T47D (cell line): ENCODE measurements at regions not wholly inside any gene's neighbourhood (a gene's known extent, or its start where the extent isn't known, plus 50 kb on each side); places are given as distances from the start of the nearest gene placed in this dataset.

ENCODE experiments used
- DNase-seq, 2 experiments: peaks; one replicate each; pipeline versions ENCODE4 v3.0.0 to v3.0.0-alpha.2; 2011 to 2012; ENCODE audit warnings: low read depth in 1 of 2, low spot score in 1 of 2
- JUND ChIP-seq: IDR thresholded peaks from 2 replicates; pipeline ENCODE4 v1.6.1; 2012; ENCODE audit warnings: low read depth
- in situ Hi-C: cut with HindIII; loops from 2 replicates; pipeline ENCODE4 v1.10.0; 2016; ENCODE audit warnings: low sequenced_read_pairs, low pct_unique_long_range_greater_than_20kb

GRCh38 chr4:100261346-100261745, 71.1 kb upstream of the DDIT4L start:
- TF ChIP-seq JUND = no peak
- in situ Hi-C loops = no loop called here
- no peak for DNase-seq

GRCh38 chr4:100258675-100259074, 68.4 kb upstream of the DDIT4L start:
- TF ChIP-seq JUND = no peak
- DNase-seq = no peak
- in situ Hi-C loops = no loop called here

- in situ Hi-C loops = no loop called here
- TF ChIP-seq JUND = no peak
- DNase-seq = no peak
These were observed 67.3 kb upstream of the DDIT4L start for GRCh38 chr4:100257567-100257966.

- no peak for DNase-seq
- in situ Hi-C loops = no loop called here
- TF ChIP-seq JUND = no peak
These were observed 64.0 kb upstream of the DDIT4L start for GRCh38 chr4:100254237-100254636.

- no peak for DNase-seq
- TF ChIP-seq JUND = no peak
- in situ Hi-C loops = no loop called here
These were observed 58.2 kb upstream of the DDIT4L start for GRCh38 chr4:100248476-100248875.

GRCh38 chr4:100246697-100247096, 56.4 kb upstream of the DDIT4L start:
- DNase-seq = no peak
- in situ Hi-C loops = no loop called here
- no peak for TF ChIP-seq JUND

- DNase-seq = no peak
- in situ Hi-C loops = no loop called here
- no peak for TF ChIP-seq JUND
These were observed 54.1 kb upstream of the DDIT4L start for GRCh38 chr4:100244347-100244746.
